GM19452 (cell line): ENCODE measurements at regions not wholly inside any gene's neighbourhood (a gene's known extent, or its start where the extent isn't known, plus 50 kb on each side); places are given as distances from the start of the nearest gene placed in this dataset.
"Not testable (repeated sequence)": the region's sequence is repeated elsewhere in the genome, so short reads cannot be mapped to it uniquely, and the experiment has no call there.

Source experiments
- ATAC-seq: cut with Tn5 transposase; IDR thresholded peaks from one replicate; pipeline ENCODE4 v1.9.1; 2021; ENCODE audit not compliant: unreplicated experiment

- ATAC-seq = no peak
These were observed 443.1 kb upstream of the FMR1 start for GRCh38 chrX:147468600-147468999.

GRCh38 chrX:147476008-147476407 lies 435.7 kb upstream of the FMR1 start:
- ATAC-seq = no peak

DNA sequence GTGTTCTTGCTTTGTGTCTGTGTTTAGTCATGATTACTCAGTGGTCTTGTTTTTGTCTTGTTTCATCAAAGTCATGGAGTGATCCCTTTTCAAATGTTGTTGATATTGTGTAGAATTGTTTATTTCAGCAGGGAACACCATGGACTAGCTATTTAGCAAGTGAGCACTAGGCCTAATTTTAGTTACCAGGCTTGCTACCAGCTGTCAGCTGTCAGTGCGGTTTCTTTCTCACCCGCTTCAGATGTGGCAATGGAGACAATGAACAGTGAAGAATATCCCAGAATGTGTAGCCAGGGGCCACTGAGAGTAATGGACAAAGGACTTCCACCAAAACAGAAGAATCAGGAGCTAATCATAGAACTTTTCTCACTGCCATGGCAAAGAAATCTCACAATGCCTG lies 432.8 kb upstream of the FMR1 start:
- ATAC-seq = no peak

- no peak for ATAC-seq
These were observed 426.5 kb upstream of the FMR1 start for GRCh38 chrX:147485207-147485606.

GRCh38 chrX:147494365-147494764 lies 417.4 kb upstream of the FMR1 start:
- ATAC-seq = no peak

- ATAC-seq = no peak
These were observed 412.9 kb upstream of the FMR1 start for GRCh38 chrX:147498796-147499195.

- no peak for ATAC-seq
These were observed 388.7 kb upstream of the FMR1 start for GRCh38 chrX:147522981-147523380.

GRCh38 chrX:147533426-147533825 lies 378.3 kb upstream of the FMR1 start:
- no peak for ATAC-seq

DNA sequence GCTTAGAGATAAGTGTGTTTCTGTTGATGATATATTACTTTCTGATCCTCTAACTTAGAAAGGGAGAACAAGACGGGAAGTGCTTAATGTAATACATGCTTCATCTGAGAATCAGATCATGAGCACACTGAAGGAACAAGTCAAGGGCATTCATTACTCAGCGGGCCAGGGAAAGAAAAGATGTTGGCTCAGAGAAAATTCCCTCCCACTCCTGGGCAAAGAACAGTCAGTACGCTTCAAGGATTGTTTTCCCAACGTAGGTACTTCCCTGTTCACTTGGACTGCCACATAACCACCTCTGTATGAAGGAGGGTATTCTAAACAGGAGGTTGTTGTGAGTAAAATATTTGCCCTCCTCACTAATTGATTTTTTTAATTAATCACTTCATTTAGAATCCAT lies 374.5 kb upstream of the FMR1 start:
- ATAC-seq = no peak

- not testable (repeated sequence) for ATAC-seq
These were observed 363.7 kb upstream of the FMR1 start for GRCh38 chrX:147548023-147548422.

DNA sequence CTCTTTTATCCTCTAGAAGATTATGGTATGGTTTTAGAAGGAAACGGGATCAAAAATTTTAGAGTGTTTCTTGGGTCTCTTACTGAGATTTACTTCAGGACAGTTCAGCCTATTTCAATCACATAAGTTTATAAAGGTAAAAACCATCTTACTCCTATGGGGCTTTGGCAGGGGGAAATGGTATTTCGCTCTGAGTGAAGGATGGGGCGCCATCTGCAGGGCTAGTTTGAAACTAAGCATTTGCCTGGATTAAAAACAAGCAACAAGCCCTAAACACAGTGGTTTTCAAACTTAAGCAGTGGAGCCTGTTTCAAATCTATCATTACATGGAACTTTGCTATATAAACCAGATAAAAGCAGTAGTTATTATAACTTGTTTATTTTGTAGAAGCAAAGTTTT lies 361.5 kb upstream of the FMR1 start:
- no peak for ATAC-seq

DNA sequence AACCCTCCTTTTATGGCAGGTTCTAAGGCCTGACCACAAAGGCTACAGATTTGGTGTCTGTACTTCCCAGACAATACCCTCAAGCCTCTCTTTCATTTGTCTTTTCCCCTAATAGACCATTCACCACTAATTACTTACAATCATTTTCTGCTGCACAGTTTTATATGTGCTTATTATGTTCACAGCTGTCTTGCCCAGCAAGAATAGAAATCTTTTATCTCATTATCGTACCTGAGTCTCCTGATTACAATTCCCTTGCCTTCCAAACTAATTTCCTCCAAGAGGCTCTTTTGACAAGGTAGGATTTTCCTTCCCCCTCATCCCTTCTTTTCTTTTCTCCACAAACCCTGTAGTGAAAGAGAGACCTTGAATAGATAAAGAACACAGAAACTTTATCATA lies 352.5 kb upstream of the FMR1 start:
- no peak for ATAC-seq

- no peak for ATAC-seq
These were observed 346.5 kb upstream of the FMR1 start for GRCh38 chrX:147565237-147565636.

- ATAC-seq = no peak
These were observed 341.2 kb upstream of the FMR1 start for GRCh38 chrX:147570483-147570882.

GRCh38 chrX:147573266-147573665 lies 338.5 kb upstream of the FMR1 start:
- no peak for ATAC-seq

DNA sequence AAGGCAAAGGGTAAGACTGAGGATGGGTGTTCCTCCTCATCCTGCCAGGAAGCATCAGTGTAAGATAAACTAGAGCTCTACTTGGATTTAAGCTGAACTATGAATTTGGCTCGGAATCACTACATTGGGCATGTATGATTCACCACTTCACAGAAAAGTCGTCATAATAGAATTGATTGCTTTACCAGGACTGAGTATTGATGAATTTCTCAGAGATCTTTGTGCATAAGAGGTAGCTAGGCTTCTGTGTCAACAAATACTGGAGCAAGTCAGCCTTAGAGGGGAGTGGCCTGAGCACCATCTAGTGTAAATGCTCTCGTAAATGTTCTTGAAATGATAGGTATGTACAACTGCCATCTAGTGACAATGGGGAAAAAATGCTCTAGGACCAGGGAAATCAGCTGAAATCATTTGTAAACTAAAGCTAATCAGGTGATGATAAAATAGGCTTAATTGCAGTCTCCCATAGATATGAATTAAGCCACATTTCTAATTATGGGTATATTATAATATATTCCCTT lies 309.5 kb upstream of the FMR1 start:
- ATAC-seq = no peak

- ATAC-seq = no peak
These were observed 285.1 kb upstream of the FMR1 start for GRCh38 chrX:147626605-147627004.

DNA sequence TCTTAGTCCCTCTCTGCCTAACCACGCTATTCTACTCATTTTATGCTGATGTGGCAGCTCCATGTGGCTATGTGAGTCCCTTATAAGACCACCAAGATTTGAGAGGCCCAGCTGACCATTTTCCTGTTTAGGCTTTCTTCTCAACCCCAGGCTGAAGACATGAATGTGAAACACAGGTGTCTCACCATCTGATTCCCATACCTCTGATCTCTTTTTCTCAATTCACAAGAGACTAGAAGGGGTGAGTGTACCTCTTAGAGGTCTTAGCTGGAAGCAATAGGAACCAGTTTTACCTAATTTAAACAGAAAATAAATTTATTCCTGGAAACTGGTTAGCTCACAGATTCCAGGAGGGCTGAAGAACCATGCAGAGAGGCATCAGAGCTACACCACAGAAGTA lies 276.5 kb upstream of the FMR1 start:
- ATAC-seq = no peak

DNA sequence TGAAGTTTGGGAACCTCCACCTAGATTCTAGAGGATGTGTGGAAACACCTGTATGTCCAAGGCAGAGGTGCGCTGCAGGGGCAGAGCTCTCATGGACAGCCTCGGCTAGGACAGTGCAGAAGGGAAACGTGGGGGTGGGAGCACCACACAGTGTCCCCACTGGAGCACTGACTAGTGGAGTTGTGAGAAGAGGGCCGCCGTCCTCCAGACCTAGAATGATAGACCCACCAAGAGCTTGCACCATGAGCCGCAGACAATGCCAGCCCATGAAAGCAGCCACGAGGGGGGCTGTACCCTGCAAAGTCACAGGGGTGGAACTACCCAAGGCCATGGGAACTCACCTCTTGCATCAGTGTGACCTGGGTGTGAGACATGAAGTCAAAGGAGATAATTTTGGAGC lies 274.5 kb upstream of the FMR1 start:
- ATAC-seq = no peak

DNA sequence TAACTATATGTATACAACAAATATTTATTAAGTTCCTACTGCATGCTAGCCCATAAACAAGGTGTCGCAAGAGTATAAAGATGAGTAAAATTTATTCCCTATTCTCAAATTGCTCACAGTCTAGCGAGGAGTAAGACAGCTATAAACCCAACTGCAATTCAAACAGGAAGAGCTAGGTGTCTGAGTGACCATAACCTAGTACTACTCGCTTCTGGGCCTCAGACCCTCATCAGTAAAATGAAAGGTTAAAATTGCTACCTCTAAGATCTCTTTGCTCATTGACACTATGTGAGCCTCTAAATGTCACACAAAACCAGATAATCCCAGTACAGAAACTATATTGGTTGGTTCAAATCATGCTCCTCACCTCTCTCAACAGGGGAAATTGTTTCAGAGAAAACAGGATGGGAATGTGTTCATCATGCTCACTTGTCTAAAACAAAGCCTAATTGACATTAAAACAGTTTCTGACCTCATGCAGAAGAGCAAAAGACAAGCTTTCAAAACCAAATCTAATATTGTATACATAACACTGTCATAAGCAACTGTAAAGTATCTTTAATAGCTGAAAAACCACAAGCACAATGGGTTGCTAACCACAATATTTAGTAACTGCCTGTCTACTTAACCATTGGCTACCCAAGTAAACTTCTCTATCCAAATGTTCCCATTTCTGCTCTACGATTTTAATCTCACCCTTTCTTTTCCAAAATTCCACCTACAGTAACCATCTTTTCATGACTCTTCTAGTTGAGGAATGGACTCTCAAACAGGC lies 264.6 kb upstream of the FMR1 start:
- ATAC-seq = no peak

GRCh38 chrX:147675819-147676218 lies 235.9 kb upstream of the FMR1 start:
- no peak for ATAC-seq

- no peak for ATAC-seq
These were observed 232.2 kb upstream of the FMR1 start for GRCh38 chrX:147679356-147680005.

DNA sequence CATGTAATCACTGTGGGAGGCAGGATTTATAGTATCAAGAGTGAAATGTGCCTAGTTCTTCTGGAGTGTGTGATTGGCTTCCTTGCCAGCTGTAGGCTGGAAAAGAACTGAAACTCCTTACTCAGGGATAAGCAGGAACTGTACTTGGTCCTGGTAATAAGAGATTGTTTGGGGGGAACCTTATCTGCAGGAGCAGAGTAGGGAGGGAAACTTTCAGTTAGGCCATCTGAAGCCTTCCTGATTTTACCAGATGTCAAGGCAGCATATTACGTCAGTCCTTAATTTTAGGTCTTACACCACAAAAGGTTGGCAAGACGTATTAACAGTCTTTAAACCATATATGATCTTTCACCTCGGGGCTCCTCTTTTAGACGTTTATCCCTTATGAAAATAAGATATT lies 231.5 kb upstream of the FMR1 start:
- no peak for ATAC-seq
